MCF 10A (cell line): ENCODE measurements at regions not wholly inside any gene's neighbourhood (a gene's known extent, or its start where the extent isn't known, plus 50 kb on each side); places are given as distances from the start of the nearest gene placed in this dataset.

Source experiments
- BruUV-seq: library from RNA; stranded (reverse); fragments of 400-500 nt; replicated peaks from 2 replicates; lab custom pipeline; 2021; lab: Mats Ljungman, UMichigan
- CTCF ChIA-PET: fragments of 300-600 bp; sonication (Branson Sonifier 250); formaldehyde crosslinking; extraction: SDS; loops from one replicate; lab custom pipeline; 2021; ENCODE audit warnings: antibody characterized with exemption, inconsistent platforms; lab: Yijun Ruan, JAX
- POLR2A ChIA-PET: fragments of 300-600, 350-650 bp; sonication (Branson Sonifier 250); formaldehyde crosslinking; extraction: SDS; loops from one replicate; lab custom pipeline; 2020; ENCODE audit warnings: antibody characterized with exemption, inconsistent platforms; lab: Yijun Ruan, JAX
- DNase-seq: peaks from one replicate; pipeline ENCODE4 v3.0.0-alpha.2; 2018; ENCODE audit not compliant: unreplicated experiment
- H3K27ac Mint-ChIP-seq: one replicate; pipeline ENCODE4 v1.8.0; 2022; ENCODE audit warnings: mild to moderate bottlenecking, low read depth, mixed read lengths; ENCODE audit not compliant: unreplicated experiment
- H3K27me3 Mint-ChIP-seq: one replicate; pipeline ENCODE4 v1.8.0; 2022; ENCODE audit warnings: mixed read lengths; ENCODE audit not compliant: insufficient read depth, unreplicated experiment
- H3K36me3 Mint-ChIP-seq: one replicate; pipeline ENCODE4 v1.8.0; 2022; ENCODE audit warnings: mild to moderate bottlenecking, moderate library complexity, mixed read lengths; ENCODE audit not compliant: insufficient read depth, unreplicated experiment
- H3K4me1 Mint-ChIP-seq: one replicate; pipeline ENCODE4 v1.8.0; 2022; ENCODE audit warnings: mixed read lengths; ENCODE audit not compliant: insufficient read depth, unreplicated experiment
- H3K4me3 Mint-ChIP-seq: one replicate; pipeline ENCODE4 v1.8.0; 2022; ENCODE audit warnings: mild to moderate bottlenecking, moderate library complexity, mixed read lengths; ENCODE audit not compliant: unreplicated experiment
- H3K9me3 Mint-ChIP-seq: one replicate; pipeline ENCODE4 v1.8.0; 2022; ENCODE audit warnings: mixed read lengths; ENCODE audit not compliant: unreplicated experiment
- intact Hi-C: fragments of 100-400 bp; cut with micrococcal nuclease; formaldehyde crosslinking; loops from 2 replicates; pipeline ENCODE4 v1.14.1; 2022
- TF ChIP-seq, protein P1 (sequence below): fragments of 200-600 bp; IDR thresholded peaks from one replicate; pipeline ENCODE4 v1.8.0; 2022; ENCODE audit warnings: antibody characterized with exemption, mild to moderate bottlenecking; ENCODE audit not compliant: unreplicated experiment

DNA sequence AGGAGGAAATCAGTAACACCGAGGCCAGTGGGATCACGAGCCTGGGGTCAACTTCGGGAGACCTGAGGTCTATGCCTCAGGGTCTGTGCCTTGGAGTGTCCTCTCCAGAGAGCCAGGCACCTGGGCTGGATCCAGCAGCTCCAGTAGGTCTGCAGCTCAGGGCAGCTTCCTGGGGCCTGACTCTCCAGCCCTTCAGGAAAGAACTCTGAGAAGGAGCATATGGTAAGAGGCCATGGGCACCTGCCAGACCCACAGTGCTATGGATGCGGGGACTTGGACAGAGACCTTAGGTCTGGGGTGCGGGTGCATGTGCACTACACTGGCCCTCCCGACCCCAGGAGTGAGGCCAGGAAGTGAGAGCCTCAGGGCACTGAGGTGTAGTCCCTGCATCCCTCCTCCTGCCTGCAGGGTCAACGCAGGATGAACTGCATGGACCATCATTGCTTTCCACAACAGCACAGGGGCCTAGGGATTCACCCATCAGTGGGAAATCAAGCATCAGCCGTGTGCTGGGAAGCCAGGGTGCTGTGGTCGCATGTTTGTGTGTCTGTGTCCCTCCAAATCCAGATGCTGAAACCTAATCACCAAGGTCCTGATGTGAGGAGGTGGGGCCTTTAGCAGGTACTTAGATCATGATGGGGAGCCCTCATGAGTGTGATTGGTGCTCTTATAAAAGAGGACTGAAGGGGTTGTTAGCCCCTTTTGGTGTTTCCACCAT lies 210.9 kb upstream of the CST7 start:
- TF ChIP-seq, protein P1, sequence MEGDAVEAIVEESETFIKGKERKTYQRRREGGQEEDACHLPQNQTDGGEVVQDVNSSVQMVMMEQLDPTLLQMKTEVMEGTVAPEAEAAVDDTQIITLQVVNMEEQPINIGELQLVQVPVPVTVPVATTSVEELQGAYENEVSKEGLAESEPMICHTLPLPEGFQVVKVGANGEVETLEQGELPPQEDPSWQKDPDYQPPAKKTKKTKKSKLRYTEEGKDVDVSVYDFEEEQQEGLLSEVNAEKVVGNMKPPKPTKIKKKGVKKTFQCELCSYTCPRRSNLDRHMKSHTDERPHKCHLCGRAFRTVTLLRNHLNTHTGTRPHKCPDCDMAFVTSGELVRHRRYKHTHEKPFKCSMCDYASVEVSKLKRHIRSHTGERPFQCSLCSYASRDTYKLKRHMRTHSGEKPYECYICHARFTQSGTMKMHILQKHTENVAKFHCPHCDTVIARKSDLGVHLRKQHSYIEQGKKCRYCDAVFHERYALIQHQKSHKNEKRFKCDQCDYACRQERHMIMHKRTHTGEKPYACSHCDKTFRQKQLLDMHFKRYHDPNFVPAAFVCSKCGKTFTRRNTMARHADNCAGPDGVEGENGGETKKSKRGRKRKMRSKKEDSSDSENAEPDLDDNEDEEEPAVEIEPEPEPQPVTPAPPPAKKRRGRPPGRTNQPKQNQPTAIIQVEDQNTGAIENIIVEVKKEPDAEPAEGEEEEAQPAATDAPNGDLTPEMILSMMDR: no peak

DNA sequence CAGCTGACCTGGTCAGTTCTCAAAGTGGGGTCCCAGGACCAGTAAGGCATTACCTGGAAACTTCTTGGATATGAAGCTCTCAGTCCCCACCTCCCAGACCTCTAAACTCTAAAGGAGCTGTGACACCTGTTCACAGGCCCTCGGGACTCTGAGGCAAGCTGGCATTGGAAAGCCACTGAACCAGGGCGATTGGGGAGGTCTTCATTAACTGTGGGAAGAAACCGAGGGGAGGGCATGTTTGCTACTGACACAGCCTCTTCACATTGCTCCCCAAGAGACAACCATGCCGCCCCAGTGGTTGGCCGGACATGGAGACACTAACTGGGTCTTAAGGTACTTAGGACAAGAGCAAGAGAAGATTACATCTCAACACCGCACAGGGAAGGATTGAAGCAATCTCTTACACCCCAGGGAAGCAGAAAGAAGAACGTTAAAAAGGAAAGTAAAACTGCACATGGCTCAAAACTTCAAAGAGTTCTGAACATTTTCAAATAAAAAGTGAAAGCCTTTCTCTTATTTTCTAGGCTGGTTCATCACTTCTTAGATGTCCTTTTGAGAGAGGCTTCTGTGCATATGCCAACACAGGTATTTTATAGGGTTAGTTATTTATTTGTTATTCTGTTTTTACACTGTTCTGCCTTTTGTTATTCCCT lies 210.0 kb upstream of the CST7 start:
- ChIA-PET CTCF (no interaction called here), POLR2A (no interaction called here)
- TF ChIP-seq, protein P1: no peak
- no peak overlapping the region for H3K27ac Mint-ChIP-seq
- no peaks in the 10 kb centered on the region for H3K36me3 Mint-ChIP-seq
- H3K9me3 Mint-ChIP-seq: no peaks in the 10 kb centered on the region
- H3K4me1 Mint-ChIP-seq: no peaks in the 10 kb centered on the region
- no peak overlapping the region for H3K4me3 Mint-ChIP-seq
- no TSS peak for BruUV-seq
- intact Hi-C loops: no loop called here
- no peaks in the 10 kb centered on the region for H3K27me3 Mint-ChIP-seq
- DNase-seq: no peak

More for the DNA sequence above, 210.9 kb upstream of the CST7 start:
- no peak for DNase-seq
- intact Hi-C loops: no loop called here
- no peaks in the 10 kb centered on the region for H3K4me1 Mint-ChIP-seq
- H3K9me3 Mint-ChIP-seq: no peaks in the 10 kb centered on the region
- no peaks in the 10 kb centered on the region for H3K27me3 Mint-ChIP-seq
- no peak overlapping the region for H3K27ac Mint-ChIP-seq
- BruUV-seq: no TSS peak
- H3K4me3 Mint-ChIP-seq: no peak overlapping the region
- ChIA-PET POLR2A (no interaction called here), CTCF (no interaction called here)
- no peaks in the 10 kb centered on the region for H3K36me3 Mint-ChIP-seq

DNA sequence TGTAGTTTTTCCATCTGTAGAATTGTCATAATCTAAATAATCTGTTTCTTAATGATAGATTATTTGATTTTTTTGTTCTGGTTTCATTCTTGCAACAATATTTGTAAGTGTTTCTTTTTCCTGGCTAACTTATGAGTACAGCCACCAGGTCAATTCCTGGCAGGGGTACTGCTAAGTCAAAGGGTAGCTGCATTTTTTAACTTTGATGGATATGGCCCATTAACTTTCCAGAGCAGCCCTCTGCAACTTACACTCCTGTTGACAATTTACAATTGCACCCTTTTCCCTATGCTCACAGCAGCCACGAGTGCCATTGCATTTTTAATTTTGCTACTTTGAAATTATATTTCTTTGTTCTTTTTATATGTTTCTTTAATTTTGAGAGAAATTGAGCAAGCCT lies 209.3 kb upstream of the CST7 start:
- no peak overlapping the region for H3K27ac Mint-ChIP-seq
- CTCF ChIA-PET: no interaction called here
- BruUV-seq: no TSS peak
- H3K4me3 Mint-ChIP-seq: no peak overlapping the region
- no peaks in the 10 kb centered on the region for H3K4me1 Mint-ChIP-seq
- DNase-seq: no peak
- POLR2A ChIA-PET: no interaction called here
- no peaks in the 10 kb centered on the region for H3K27me3 Mint-ChIP-seq
- no peaks in the 10 kb centered on the region for H3K9me3 Mint-ChIP-seq
- intact Hi-C loops: no loop called here
- TF ChIP-seq, protein P1: no peak
- H3K36me3 Mint-ChIP-seq: no peaks in the 10 kb centered on the region

DNA sequence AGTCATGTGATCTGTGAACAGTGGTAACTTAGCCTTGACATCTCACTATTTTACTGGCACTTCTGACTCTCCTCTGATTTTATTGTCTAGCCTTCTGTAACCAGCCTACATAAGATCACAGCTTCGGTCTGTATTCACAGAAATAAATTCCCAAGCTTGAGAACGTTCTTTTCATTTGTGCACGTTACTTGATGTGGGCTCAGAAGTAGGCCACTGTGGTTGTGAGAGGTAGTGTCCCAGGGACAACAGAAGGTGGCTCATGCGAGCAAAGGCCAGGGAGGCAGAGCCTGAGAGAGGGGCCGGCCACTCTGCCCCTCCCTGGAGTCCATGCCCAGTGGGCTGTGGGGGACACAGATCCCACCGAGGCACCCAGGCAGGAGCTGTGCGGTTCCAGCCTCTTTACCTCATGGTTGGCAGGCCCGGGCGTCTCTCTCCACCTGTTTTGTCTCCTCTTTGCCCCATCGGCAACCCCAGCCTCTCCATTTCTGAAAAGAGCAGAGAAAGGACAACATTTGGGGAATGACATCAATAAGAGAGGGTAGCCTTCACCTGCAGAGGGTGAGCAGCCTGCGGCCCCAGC lies 207.5 kb upstream of the CST7 start:
- no TSS peak for BruUV-seq
- ChIA-PET POLR2A (no interaction called here), CTCF (no interaction called here)
- no peaks in the 10 kb centered on the region for H3K27me3 Mint-ChIP-seq
- no peak overlapping the region for H3K27ac Mint-ChIP-seq
- no peaks in the 10 kb centered on the region for H3K36me3 Mint-ChIP-seq
- intact Hi-C loops: no loop called here
- TF ChIP-seq, protein P1: no peak
- DNase-seq: no peak
- no peaks in the 10 kb centered on the region for H3K4me1 Mint-ChIP-seq
- no peak overlapping the region for H3K4me3 Mint-ChIP-seq
- no peaks in the 10 kb centered on the region for H3K9me3 Mint-ChIP-seq
